ENCODE measurements at regions not wholly inside any gene's neighbourhood (a gene's known extent, or its start where the extent isn't known, plus 50 kb on each side); places are given as distances from the start of the nearest gene placed in this dataset.

DNA sequence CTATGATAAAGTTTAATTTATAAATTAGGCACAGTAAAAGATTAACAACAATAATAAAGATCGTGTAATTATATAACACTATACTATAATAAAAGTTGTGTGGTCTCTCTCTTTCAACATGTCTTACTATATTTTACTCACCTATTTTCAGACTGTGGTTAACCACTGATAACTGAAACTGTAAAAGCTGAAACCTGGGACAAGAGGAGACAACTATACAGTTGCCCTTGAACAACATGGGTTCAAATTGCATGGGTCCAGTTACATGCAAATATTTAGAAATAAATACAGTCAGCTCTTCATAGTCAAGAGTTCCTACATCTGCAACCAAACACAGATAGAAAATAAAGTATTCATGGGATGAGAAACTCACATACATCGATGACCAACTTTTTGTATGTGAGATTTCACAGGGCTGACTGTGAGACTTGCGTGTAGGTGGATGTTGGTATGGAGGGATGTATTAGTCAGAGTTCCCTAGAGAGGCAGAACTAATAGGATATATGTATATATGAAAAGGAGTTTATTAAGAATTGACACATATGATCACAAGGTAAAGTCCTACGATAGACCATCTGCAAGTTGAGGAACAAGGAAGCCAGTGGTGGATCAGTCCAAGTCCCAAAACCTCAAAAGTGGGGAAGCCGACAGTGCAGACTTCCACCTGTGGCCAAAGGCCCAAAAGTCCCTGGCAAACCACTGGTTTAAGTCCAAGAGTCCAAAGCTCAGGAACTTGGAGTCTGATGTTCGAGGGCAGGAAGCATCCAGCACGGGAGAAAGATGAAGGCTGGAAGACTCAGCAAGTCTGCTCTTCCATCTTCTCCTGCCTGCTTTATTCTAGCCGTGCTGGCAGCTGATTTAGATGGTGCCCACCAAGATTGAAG, 359.5 kb downstream of the INSC start:
- H3K14ac ChIP-seq (ENCODE audit: insufficient read depth, low read length) = no peak overlapping the region
- H2AFZ ChIP-seq (ENCODE audit: low read length) = no peak overlapping the region
- no peak overlapping the region for H4K5ac ChIP-seq (ENCODE audit: insufficient read length, low read depth, low read length)
- TF ChIP-seq, protein P1, sequence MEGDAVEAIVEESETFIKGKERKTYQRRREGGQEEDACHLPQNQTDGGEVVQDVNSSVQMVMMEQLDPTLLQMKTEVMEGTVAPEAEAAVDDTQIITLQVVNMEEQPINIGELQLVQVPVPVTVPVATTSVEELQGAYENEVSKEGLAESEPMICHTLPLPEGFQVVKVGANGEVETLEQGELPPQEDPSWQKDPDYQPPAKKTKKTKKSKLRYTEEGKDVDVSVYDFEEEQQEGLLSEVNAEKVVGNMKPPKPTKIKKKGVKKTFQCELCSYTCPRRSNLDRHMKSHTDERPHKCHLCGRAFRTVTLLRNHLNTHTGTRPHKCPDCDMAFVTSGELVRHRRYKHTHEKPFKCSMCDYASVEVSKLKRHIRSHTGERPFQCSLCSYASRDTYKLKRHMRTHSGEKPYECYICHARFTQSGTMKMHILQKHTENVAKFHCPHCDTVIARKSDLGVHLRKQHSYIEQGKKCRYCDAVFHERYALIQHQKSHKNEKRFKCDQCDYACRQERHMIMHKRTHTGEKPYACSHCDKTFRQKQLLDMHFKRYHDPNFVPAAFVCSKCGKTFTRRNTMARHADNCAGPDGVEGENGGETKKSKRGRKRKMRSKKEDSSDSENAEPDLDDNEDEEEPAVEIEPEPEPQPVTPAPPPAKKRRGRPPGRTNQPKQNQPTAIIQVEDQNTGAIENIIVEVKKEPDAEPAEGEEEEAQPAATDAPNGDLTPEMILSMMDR (conservative IDR thresholded peaks at IDR 0.05) = no peak
- Mint-ChIP-seq H3K27ac (no peak overlapping the region), H3K9me3 (no peaks in the 10 kb centered on the region), H3K4me3 (no peak overlapping the region), H3K27me3 (ENCODE audit: low read depth) (peaks cover 1% of the 10 kb centered on the region; the same call in 1 of the 2 replicates), H3K4me1 (peaks cover 27 to 29% of the 10 kb centered on the region in 2 experiments), H3K36me3 (ENCODE audit: insufficient read depth in 1 of 3, low read depth in 3 of 3) (no peaks in the 10 kb centered on the region)
- H2BK120ac ChIP-seq (ENCODE audit: low read depth, low read length, poor library complexity, severe bottlenecking) = no peak overlapping the region
- H3K9ac ChIP-seq (ENCODE audit: extremely low read depth, insufficient read length, low read length) = no peak overlapping the region
- H4K8ac ChIP-seq (replicated peaks; ENCODE audit: insufficient read length, low read depth, low read length) = no peak overlapping the region
- H3K4me2 ChIP-seq (ENCODE audit: insufficient read depth, insufficient read length, low read length) = no peak overlapping the region
- H3K18ac ChIP-seq (ENCODE audit: insufficient read length, low read depth, low read length) = no peak overlapping the region
- H3K56ac ChIP-seq (ENCODE audit: insufficient read length, low read depth, low read length) = no peak overlapping the region
- no peak overlapping the region for H3K23ac ChIP-seq (ENCODE audit: insufficient read length, low read depth, low read length)
- peaks cover 10% of the 10 kb centered on the region for H3K4me1 ChIP-seq (ENCODE audit: insufficient read depth, low read length)
- H3K27ac ChIP-seq (ENCODE audit: insufficient read length, low read depth, low read length) = no peak overlapping the region
- no peak overlapping the region for H2BK20ac ChIP-seq (ENCODE audit: low read depth, low read length, poor library complexity, severe bottlenecking)
- H3K9me3 ChIP-seq (ENCODE audit: control insufficient read depth, low read depth, low read length) = no peaks in the 10 kb centered on the region
- no peaks in the 10 kb centered on the region for H3K79me1 ChIP-seq (ENCODE audit: insufficient read depth, low read depth, low read length, poor library complexity, severe bottlenecking)
- H2BK5ac ChIP-seq (ENCODE audit: insufficient read length, low read length) = no peak overlapping the region
- no peaks in the 10 kb centered on the region for H4K20me1 ChIP-seq (ENCODE audit: control insufficient read depth, insufficient read depth, insufficient read length)
- H4K91ac ChIP-seq (ENCODE audit: insufficient read length, low read depth, low read length) = no peak overlapping the region
- DNase-seq = no peak
- H3K4ac ChIP-seq (ENCODE audit: low read depth, low read length) = no peak overlapping the region
- H2BK15ac ChIP-seq (ENCODE audit: low read depth, low read length) = no peak overlapping the region
- H3K23me2 ChIP-seq (ENCODE audit: insufficient read length, low read depth, low read length, poor library complexity, severe bottlenecking) = no peaks in the 10 kb centered on the region
- H2AK5ac ChIP-seq (ENCODE audit: insufficient read length, low read length) = no peak overlapping the region
- no CpG with 5 or more reads among the region's 8 CpGs for WGBS (ENCODE audit: extremely low coverage, insufficient read length, low lambda C conversion rate)
- no peaks in the 10 kb centered on the region for H3K79me2 ChIP-seq (ENCODE audit: insufficient read depth, low read length)
- no peak overlapping the region for H2BK12ac ChIP-seq (ENCODE audit: insufficient read length, low read depth, low read length)
- H3T11ph ChIP-seq (ENCODE audit: low read length) = no peak overlapping the region
- H3K27me3 ChIP-seq (ENCODE audit: insufficient read depth, low read length) = no peaks in the 10 kb centered on the region

Measured in H9 (cell line).